Natural killer cell (primary cell): ENCODE measurements at regions not wholly inside any gene's neighbourhood (a gene's known extent, or its start where the extent isn't known, plus 50 kb on each side); places are given as distances from the start of the nearest gene placed in this dataset.

Source experiments
- ATAC-seq, 3 donors: fragments of 150-1000 bp in 2 of 3; fragments of 200-7000 bp in 1 of 3; cut with Tn5 transposase; 1 replicate in 1 of 3; 2 replicates in 2 of 3; pipeline ENCODE4 v1.10.0; 2021; ENCODE audit warnings: mild to moderate bottlenecking in 2 of 3, moderate library complexity in 2 of 3
- DNase-seq, 2 donors: peaks; one replicate each; pipeline versions ENCODE4 v3.0.0 to v3.0.0-alpha.2; 2013 to 2021; ENCODE audit warnings: mixed read lengths in 1 of 2
- H3K27ac ChIP-seq: one replicate; pipeline ENCODE4 v1.5.1; 2013; ENCODE audit warnings: mild to moderate bottlenecking, low read length
- H3K27me3 ChIP-seq: one replicate; pipeline ENCODE4 v1.6.1; 2013; ENCODE audit warnings: low read length; ENCODE audit not compliant: control insufficient read depth, insufficient read depth
- H3K36me3 ChIP-seq: one replicate; pipeline ENCODE4 v1.6.1; 2013; ENCODE audit warnings: low read length; ENCODE audit not compliant: control insufficient read depth, insufficient read depth
- H3K4me1 ChIP-seq: one replicate; pipeline ENCODE4 v1.6.1; 2013; ENCODE audit warnings: low read length; ENCODE audit not compliant: control insufficient read depth, insufficient read depth
- H3K4me3 ChIP-seq: one replicate; pipeline ENCODE4 v1.5.1; 2013; ENCODE audit warnings: low read length
- H3K9me3 ChIP-seq: one replicate; pipeline ENCODE4 v1.6.1; 2013; ENCODE audit warnings: low read length; ENCODE audit not compliant: control insufficient read depth, insufficient read depth
- H3K27ac Mint-ChIP-seq, 2 donors: one replicate each; pipeline ENCODE4 v1.8.0; 2022; ENCODE audit warnings: mild to moderate bottlenecking in 2 of 2, mixed read lengths in 2 of 2, moderate library complexity in 1 of 2
- H3K27me3 Mint-ChIP-seq, 2 donors: one replicate each; pipeline ENCODE4 v1.8.0; 2022; ENCODE audit warnings: low read depth in 2 of 2, mixed read lengths in 2 of 2
- H3K36me3 Mint-ChIP-seq: one replicate; pipeline ENCODE4 v1.8.0; 2022; ENCODE audit warnings: mixed read lengths
- H3K4me1 Mint-ChIP-seq, 2 donors: one replicate each; pipeline ENCODE4 v1.8.0; 2022; ENCODE audit warnings: mixed read lengths in 2 of 2
- H3K4me3 Mint-ChIP-seq: one replicate; pipeline ENCODE4 v1.8.0; 2022; ENCODE audit warnings: mild to moderate bottlenecking, moderate library complexity, mixed read lengths
- H3K9me3 Mint-ChIP-seq, 2 donors: one replicate each; pipeline ENCODE4 v1.8.0; 2022; ENCODE audit warnings: mixed read lengths in 2 of 2
- CTCF ChIP-seq: fragments of 200-600 bp; IDR thresholded peaks from one replicate; pipeline ENCODE4 v1.8.0; 2022; ENCODE audit warnings: antibody characterized with exemption
- WGBS: methylation state at CpG from one replicate; pipeline ENCODE4 v1.1.7; 2013; ENCODE audit warnings: missing lambda C conversion rate; ENCODE audit not compliant: insufficient coverage; 5-methylcytosine and 5-hydroxymethylcytosine counted together
- intact Hi-C: fragments of 100-400 bp; cut with micrococcal nuclease; formaldehyde crosslinking; loops from one replicate; pipeline ENCODE4 v1.14.2; 2022

GRCh38 chr7:130932088-130932487, 198.1 kb upstream of the KLF14 start:
- no peak for TF ChIP-seq CTCF
- intact Hi-C loops, result no loop called here
- 99% methylated on average over 5 of the region's 5 CpGs for WGBS
- peaks cover 10% of the 10 kb centered on the region for H3K4me1 ChIP-seq
- no peaks in the 10 kb centered on the region for H3K27me3 Mint-ChIP-seq
- no peak overlapping the region for H3K4me3 Mint-ChIP-seq
- no peaks in the 10 kb centered on the region for H3K27me3 ChIP-seq
- ATAC-seq (no peak), DNase-seq (no peak)
- no peaks in the 10 kb centered on the region for H3K9me3 ChIP-seq
- H3K27ac Mint-ChIP-seq, result no peak overlapping the region
- H3K36me3 ChIP-seq, result no peaks in the 10 kb centered on the region
- no peak overlapping the region for H3K4me3 ChIP-seq
- no peak overlapping the region for H3K27ac ChIP-seq
- H3K9me3 Mint-ChIP-seq, result no peaks in the 10 kb centered on the region
- peaks cover 66 to 71% of the 10 kb centered on the region in 2 donors for H3K4me1 Mint-ChIP-seq
- H3K36me3 Mint-ChIP-seq, result no peaks in the 10 kb centered on the region

- Mint-ChIP-seq H3K27ac (peak overlapping the region; percentile 57 to 69), H3K27me3 (no peaks in the 10 kb centered on the region), H3K4me3 (no peak overlapping the region), H3K36me3 (no peaks in the 10 kb centered on the region), H3K4me1 (peaks cover 61 to 67% of the 10 kb centered on the region in 2 donors), H3K9me3 (no peaks in the 10 kb centered on the region)
- H3K36me3 ChIP-seq, result no peaks in the 10 kb centered on the region
- intact Hi-C loops, result no loop called here
- WGBS, result 89% methylated on average over 11 of the region's 11 CpGs
- no peak for DNase-seq
- TF ChIP-seq CTCF, result no peak
- H3K27ac ChIP-seq, result no peak overlapping the region
- H3K9me3 ChIP-seq, result no peaks in the 10 kb centered on the region
- ATAC-seq, result peak in 1 of 3 donors; percentile 17
- H3K4me3 ChIP-seq, result no peak overlapping the region
- peaks cover 6% of the 10 kb centered on the region for H3K4me1 ChIP-seq
- H3K27me3 ChIP-seq, result no peaks in the 10 kb centered on the region
Measured at GRCh38 chr7:130932667-130933432, 198.8 kb upstream of the KLF14 start.

- no peaks in the 10 kb centered on the region for H3K36me3 ChIP-seq
- H3K4me3 ChIP-seq, result no peak overlapping the region
- no peak for TF ChIP-seq CTCF
- Mint-ChIP-seq H3K27me3 (no peaks in the 10 kb centered on the region), H3K36me3 (no peaks in the 10 kb centered on the region), H3K27ac (peak overlapping the region; percentile 62 to 69), H3K4me1 (peaks cover 63 to 71% of the 10 kb centered on the region in 2 donors), H3K9me3 (no peaks in the 10 kb centered on the region), H3K4me3 (no peak overlapping the region)
- intact Hi-C loops, result no loop called here
- WGBS, result 100% methylated on average over 3 of the region's 4 CpGs
- H3K27me3 ChIP-seq, result no peaks in the 10 kb centered on the region
- peaks cover 5% of the 10 kb centered on the region for H3K4me1 ChIP-seq
- H3K9me3 ChIP-seq, result no peaks in the 10 kb centered on the region
- no peak for ATAC-seq
- no peak for DNase-seq
- H3K27ac ChIP-seq, result no peak overlapping the region
Measured at GRCh38 chr7:130933919-130934318, 199.9 kb upstream of the KLF14 start.
